Hepatic stellate cell (primary cell): ENCODE measurements at regions not wholly inside any gene's neighbourhood (a gene's known extent, or its start where the extent isn't known, plus 50 kb on each side); places are given as distances from the start of the nearest gene placed in this dataset.

ENCODE experiments used
- DNase-seq: peaks from one replicate; pipeline ENCODE4 v3.0.0; 2011; ENCODE audit warnings: low spot score

DNA sequence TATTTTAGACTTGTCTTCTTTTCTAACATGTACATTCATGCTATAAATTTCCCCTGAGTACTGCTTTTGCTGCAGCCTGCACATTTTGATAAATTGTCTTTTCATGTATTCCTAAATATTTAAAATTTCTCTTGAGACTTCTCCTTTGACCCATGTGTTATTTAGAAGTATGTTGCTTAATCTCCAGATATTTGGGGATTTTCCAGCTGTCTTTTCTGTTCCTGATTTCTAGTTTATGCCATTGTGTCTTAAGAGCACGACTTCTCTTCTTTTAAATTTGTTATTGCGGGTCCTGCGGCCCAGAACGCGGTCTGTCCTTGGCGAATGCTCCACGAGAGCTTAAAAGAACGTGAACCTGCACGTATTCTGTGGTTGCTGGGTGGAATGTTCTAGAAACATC is 136.4 kb downstream of the KIF26A start:
- no peak for DNase-seq

DNA sequence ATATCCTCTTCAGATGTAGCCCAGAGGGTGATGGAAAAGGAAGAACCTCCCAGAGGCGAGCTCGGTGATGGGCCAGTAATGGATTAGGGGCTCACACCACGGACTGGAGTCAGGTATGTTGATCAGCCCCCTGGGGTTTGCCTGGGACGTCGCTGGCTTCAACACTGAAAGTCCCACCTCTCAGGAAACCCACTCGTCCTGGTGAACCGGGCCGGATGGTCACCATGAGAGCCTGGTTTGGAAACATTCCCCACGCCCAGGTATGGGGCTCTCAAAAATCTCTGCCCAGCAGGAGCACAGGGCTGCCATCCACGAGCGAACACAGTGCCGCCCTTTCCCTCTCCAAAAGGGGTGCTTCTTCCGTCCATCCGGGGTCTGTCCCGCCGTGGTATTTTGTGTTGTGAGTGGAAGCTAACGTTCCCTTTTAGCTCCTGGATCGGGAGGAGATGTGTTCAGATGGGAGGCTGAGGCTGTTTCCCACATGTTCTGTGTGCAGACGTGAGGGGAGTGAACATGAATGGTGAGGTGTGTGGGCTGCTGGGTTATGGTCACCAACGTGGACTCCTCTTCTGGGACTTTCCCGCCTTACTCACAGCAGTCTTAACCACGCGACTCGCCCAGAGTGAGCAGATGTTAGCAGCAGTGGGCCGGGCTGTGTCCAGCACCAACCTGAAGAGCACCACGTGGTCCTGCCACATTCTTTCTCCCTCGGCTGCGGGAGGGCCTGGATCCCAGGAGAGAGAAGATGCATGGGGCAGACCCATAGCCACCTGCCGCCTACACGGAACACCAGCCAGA is 139.2 kb downstream of the KIF26A start:
- DNase-seq: no peak

DNA sequence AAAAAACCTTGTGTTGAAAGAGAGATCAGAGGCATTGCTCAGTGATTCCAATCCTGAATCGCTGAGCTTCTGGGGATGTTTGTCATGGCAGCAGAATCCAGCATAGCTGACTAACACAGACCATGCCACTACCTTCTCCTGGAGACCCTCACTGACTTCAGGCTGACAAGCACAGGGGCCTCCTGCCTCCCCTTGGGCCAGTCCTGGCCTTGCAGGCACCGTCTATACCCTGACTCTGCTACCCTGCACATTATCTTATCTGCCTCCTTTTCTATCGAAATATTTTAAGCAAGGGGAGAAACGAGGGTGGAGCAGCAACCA is 139.8 kb downstream of the KIF26A start:
- DNase-seq: no peak

GRCh38 chr14:104280085-104280901 is 141.9 kb downstream of the KIF26A start:
- no peak for DNase-seq

- no peak for DNase-seq
These were observed 142.7 kb downstream of the KIF26A start for GRCh38 chr14:104280902-104281767.

GRCh38 chr14:104281768-104282301 is 143.4 kb downstream of the KIF26A start:
- DNase-seq: no peak

DNA sequence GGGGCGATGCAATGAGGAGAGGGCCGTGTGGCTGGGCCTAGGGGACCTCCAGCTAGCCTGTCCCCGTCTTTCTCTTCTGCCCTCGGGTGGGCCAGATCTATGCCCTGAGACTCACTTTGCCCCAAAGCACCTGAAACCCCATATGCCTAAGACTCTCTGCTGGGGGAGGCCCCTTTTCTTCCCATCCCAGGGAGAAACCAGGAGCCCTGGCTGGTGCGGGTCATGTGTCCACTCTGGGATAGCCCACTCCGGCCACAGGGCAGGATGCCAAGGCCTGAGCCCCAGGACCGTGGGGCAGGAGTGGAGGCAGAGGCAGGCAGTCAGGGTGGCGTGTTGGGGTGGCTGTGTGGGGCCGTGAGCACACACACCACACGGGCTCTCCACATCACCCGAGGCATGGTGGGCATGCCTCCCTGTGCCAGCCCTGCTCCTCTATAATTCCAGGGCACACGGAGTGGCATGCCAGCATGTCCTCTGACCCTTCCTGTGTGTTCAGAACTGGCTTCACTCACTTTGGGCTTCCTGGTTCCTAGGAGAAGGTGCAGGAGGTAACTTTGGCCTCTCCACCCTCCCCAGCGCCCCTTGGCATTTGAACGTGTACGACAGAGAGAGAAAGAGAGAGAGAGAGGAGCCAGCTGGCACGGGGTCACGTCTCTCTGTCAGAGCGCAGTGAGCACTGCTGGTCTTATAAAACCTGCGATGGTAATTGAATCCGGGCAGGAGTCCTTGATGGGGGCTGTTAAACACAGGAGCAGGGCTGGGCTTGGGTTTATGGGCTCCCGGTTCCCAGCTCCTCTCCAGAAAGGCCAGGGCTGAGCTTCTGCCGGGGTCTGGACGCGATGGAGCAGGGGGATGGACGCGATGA is 144.2 kb downstream of the KIF26A start:
- no peak for DNase-seq

GRCh38 chr14:104283197-104284106 is 145.1 kb downstream of the KIF26A start:
- no peak for DNase-seq

- DNase-seq: no peak
These were observed 145.8 kb downstream of the KIF26A start for GRCh38 chr14:104284107-104284592.

GRCh38 chr14:104284636-104285507 is 146.5 kb downstream of the KIF26A start:
- no peak for DNase-seq

GRCh38 chr14:104285508-104285840 is 147.1 kb downstream of the KIF26A start:
- DNase-seq: no peak

DNA sequence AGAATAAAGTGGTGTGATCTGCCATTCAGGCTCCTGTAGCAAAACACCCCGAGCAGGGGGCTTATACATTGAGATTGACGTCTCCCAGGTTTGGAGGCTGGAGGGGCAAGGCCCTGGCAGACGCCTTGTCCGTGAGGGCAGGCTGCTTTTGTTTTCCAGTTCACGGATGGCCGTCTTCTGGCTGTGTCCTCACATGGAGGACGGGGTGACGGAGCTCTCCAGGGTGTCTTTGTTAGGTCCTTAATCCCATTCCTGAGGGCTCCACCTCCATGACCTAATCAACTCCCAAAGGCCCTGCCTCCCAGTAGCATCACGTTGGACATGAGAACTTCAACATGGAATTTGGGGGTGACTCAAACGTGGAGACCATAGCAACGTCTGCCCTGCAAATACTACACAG is 147.7 kb downstream of the KIF26A start:
- no peak for DNase-seq

DNA sequence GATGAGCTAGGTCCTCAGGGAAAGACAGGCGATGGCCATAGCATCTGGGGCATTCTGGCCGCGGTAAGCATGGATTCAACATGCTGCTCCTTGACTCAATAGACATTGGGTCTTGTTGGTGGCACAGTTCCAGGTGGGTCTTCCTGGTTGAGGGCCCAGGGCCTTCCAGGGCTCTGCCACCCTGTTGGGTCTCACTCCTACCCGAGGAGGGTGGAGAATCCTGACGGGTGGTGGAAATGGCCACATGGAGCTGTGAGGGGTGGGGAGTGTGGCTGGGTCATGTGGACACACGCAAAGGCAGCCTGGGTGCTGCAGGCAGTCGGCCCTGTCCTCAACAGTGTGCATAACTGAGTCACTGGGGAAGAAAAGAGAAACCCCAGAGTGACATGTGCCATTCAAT is 148.1 kb downstream of the KIF26A start:
- no peak for DNase-seq

DNA sequence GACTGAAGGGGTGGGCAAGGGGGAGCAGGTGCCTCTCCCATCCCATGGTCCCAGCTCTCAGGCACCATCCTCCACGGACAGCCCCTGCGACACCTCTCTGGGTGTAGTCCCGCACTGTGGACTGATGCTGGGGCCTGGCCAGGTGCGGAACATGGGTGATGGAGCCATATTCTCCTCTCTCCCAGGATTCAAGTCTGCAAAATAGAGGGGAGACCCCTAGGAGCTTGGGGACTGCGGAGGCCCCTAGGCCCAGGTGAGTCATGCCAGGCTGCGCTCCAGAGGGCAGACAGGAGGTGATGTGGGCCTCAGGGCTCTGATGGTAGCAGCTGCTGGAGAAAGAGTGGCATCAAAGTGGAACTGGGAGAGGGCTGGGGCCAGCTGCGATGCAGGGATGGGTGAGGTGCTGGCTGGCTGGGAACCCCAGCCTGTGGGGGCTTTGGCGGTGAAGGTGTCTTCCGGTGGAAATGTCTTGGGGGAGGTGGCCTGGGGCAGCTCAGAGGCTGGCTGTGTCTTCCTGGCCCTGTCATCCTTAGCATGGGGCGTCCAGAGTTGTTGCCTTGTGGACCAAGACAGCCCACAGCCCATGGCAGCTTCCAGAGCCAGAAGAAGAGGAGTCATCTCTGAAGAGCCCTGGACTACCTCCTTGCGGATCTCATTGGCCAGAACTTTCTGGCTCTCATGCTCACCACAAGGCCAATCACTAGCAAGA is 149.1 kb downstream of the KIF26A start:
- DNase-seq: no peak

DNA sequence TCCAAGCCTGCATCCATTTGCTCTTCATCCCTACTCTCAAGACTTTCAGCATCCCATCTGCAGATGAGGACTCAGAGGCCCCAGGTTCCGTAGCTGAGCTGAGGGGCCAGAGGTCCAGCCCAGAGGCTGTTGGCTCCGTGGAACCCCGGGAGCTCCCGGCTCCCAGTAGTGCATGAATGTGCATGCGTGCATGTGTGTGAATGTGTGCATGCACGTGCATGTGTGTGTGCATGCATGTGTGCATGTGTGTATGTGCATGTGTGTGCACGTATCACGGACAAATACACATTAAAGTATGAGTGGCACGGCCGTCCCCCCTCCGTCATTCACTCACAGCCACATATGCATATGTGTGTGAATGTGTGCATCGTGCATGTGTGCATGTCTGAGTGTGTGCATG is 149.9 kb downstream of the KIF26A start:
- no peak for DNase-seq

DNA sequence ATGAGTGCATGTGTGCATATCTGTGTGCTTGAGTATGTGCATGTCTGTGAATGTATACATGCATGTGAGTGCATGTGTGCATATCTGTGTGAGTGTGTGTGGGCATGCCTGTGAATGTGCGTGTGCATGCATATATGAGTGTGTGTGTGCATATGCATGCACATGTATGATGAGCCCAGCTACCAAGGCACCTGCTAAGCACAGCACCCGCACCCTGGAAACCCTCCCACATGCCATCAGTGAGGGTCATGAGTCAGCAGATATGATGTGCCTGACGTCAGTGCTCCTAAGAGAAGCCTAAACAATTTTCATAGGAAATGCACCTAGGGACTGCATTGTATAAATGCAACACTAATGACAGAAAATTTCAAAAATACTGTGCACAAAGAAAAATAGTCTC is 151.1 kb downstream of the KIF26A start:
- DNase-seq: no peak

DNA sequence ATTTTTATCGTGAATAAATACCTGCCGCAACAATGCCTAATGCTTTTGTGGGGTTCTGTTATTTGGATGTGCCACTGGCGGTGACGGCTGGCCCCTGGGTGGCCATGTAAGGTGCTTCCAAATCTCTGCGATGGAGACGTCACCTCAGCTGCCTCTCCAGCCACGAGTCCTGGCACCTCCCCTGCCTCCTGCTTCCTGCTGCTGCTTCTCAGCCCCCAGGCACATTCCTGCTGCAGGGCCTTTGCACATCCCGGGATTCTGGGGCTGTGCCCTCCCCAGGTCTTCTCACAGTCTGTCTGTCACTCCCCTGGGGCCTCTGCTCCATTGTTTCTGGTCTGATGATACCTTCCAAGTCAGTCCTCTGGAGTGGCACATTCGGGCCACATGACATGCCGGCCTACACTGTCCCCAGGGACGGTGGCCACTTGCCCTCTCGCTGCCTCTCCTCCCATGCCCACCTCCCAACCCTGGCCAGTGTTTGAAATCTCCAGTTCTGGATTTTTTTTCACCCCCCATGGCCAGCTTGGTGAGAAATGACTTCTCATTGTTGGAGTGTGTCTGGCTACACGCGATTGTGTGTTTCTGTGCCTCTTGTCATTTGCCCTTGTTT is 151.8 kb downstream of the KIF26A start:
- DNase-seq: no peak

- no peak for DNase-seq
These were observed 152.4 kb downstream of the KIF26A start for GRCh38 chr14:104290756-104291122.
